ENCODE measurements at regions not wholly inside any gene's neighbourhood (a gene's known extent, or its start where the extent isn't known, plus 50 kb on each side); places are given as distances from the start of the nearest gene placed in this dataset.

DNA sequence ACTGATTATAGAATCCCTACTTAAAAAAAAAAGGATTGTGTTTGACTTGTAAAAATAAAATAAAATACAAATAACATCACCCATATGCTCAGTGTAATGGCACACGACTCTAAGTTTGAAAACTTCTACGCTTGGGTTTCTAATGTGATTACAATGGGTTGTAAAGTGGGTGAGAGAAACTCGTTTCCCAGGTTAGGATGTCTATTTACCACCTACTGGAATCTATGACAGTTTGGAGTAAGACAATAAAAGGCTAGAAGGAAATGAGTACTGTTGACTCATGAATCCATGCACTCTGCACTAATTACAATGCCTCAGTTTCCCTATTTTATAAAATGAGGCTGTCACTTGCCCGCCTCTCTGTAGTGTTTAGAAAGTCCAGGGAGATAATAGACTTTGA lies 204.0 kb upstream of the FOXN2 start:
- Histone ChIP-seq H2AFZ (ENCODE audit: low read length) (no peak overlapping the region), H3K4me2 (ENCODE audit: low read depth, low read length, poor library complexity, severe bottlenecking) (no peak overlapping the region), H3K4me1 (ENCODE audit: insufficient read depth, low read length, poor library complexity, severe bottlenecking) (peaks cover 15% of the 10 kb centered on the region), H3F3A (ENCODE audit: low read depth) (no peaks in the 10 kb centered on the region), H3K36me3 (ENCODE audit: insufficient read depth, low read length) (no peaks in the 10 kb centered on the region), H3K9ac (ENCODE audit: low read depth, low read length, poor library complexity, severe bottlenecking) (no peak overlapping the region), H4K20me1 (ENCODE audit: insufficient read depth, low read length, poor library complexity, severe bottlenecking) (no peaks in the 10 kb centered on the region), H3K9me3 (ENCODE audit: insufficient read depth, low read depth, low read length) (no peaks in the 10 kb centered on the region), H3K4me3 (ENCODE audit: low read length, poor library complexity, severe bottlenecking) (no peak overlapping the region), H3K9me2 (replicated peaks; ENCODE audit: low read depth, low read length) (no peaks in the 10 kb centered on the region), H3K27me3 (ENCODE audit: insufficient read depth, low read length, poor library complexity, severe bottlenecking) (no peaks in the 10 kb centered on the region), H3K79me2 (ENCODE audit: insufficient read depth, low read length) (no peaks in the 10 kb centered on the region)
- TF ChIP-seq, protein P1, sequence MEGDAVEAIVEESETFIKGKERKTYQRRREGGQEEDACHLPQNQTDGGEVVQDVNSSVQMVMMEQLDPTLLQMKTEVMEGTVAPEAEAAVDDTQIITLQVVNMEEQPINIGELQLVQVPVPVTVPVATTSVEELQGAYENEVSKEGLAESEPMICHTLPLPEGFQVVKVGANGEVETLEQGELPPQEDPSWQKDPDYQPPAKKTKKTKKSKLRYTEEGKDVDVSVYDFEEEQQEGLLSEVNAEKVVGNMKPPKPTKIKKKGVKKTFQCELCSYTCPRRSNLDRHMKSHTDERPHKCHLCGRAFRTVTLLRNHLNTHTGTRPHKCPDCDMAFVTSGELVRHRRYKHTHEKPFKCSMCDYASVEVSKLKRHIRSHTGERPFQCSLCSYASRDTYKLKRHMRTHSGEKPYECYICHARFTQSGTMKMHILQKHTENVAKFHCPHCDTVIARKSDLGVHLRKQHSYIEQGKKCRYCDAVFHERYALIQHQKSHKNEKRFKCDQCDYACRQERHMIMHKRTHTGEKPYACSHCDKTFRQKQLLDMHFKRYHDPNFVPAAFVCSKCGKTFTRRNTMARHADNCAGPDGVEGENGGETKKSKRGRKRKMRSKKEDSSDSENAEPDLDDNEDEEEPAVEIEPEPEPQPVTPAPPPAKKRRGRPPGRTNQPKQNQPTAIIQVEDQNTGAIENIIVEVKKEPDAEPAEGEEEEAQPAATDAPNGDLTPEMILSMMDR (conservative IDR thresholded peaks at IDR 0.05; ENCODE audit: low read length): no peak
- no peak for TF ChIP-seq EZH2phosphoT487 (IDR thresholded peaks at IDR 0.05; ENCODE audit: borderline replicate concordance)

DNA sequence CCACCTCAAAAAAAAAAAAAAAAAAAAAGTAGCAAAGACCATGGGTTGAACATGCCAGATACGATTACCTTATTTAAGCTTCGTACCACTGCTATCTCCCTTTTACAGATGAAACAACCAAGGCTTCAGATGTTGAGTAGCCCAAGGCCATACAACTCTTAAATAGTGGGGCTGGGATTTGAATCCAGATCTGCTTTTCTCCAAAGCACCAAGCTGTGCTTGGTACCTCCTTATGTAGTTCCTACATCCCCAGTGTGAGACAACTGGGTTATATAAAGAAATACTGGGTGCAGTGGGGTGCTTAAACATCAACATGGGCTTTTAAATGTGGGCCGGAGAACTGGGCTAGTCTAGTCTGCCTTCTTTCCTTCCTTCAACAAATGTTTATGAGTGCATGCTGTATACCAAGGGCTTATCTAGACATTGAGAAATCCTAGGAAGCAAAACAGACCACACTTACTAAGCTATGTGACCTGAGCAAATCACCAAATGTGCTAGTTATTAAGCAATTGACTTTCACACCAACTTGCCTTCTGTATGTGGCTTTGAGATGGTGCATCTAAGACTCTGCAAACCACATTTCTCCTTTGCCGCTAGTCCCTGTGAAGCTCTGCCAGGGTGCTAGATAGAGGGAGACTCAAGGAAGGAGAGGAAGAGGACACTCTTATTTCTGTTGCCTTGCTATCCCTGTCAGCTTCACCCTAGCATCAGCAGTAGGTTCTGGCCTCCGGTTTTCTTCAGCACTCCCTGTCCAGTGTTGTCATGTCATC lies 201.4 kb upstream of the FOXN2 start:
- peaks cover 5% of the 10 kb centered on the region for H3K4me1 ChIP-seq (ENCODE audit: insufficient read depth, low read length, poor library complexity, severe bottlenecking)
- TF ChIP-seq, protein P1 (conservative IDR thresholded peaks at IDR 0.05; ENCODE audit: low read length): no peak
- TF ChIP-seq EZH2phosphoT487 (IDR thresholded peaks at IDR 0.05; ENCODE audit: borderline replicate concordance): no peak
- no peaks in the 10 kb centered on the region for H4K20me1 ChIP-seq (ENCODE audit: insufficient read depth, low read length, poor library complexity, severe bottlenecking)
- no peaks in the 10 kb centered on the region for H3K79me2 ChIP-seq (ENCODE audit: insufficient read depth, low read length)
- H3F3A ChIP-seq (ENCODE audit: low read depth): no peaks in the 10 kb centered on the region
- H3K9me2 ChIP-seq (replicated peaks; ENCODE audit: low read depth, low read length): no peaks in the 10 kb centered on the region
- no peaks in the 10 kb centered on the region for H3K27me3 ChIP-seq (ENCODE audit: insufficient read depth, low read length, poor library complexity, severe bottlenecking)
- H3K4me2 ChIP-seq (ENCODE audit: low read depth, low read length, poor library complexity, severe bottlenecking): no peak overlapping the region
- no peaks in the 10 kb centered on the region for H3K36me3 ChIP-seq (ENCODE audit: insufficient read depth, low read length)
- no peak overlapping the region for H3K9ac ChIP-seq (ENCODE audit: low read depth, low read length, poor library complexity, severe bottlenecking)
- H3K9me3 ChIP-seq (ENCODE audit: insufficient read depth, low read depth, low read length): no peaks in the 10 kb centered on the region
- no peak overlapping the region for H3K4me3 ChIP-seq (ENCODE audit: low read length, poor library complexity, severe bottlenecking)
- H2AFZ ChIP-seq (ENCODE audit: low read length): no peak overlapping the region

DNA sequence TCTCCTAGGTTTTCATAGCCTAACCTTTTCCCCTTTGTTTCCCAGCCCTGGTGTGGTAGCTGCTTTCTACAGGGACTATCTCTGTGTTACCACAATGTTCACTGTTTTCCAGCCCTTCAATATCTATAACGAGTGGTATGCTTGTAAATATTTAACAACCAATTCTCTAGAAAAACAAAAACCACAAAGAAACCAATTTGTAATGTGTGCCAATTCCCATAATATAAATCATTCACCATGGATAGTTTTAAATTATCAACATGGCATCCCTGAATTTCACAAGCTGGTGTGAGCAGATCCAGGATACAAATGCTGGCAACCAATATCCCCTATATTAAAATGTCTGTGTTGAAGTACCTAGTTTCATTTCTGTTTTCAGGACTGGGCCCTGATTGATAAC lies 200.7 kb upstream of the FOXN2 start:
- no peak overlapping the region for H3K4me2 ChIP-seq (ENCODE audit: low read depth, low read length, poor library complexity, severe bottlenecking)
- no peaks in the 10 kb centered on the region for H3K9me3 ChIP-seq (ENCODE audit: insufficient read depth, low read depth, low read length)
- no peak overlapping the region for H3K9ac ChIP-seq (ENCODE audit: low read depth, low read length, poor library complexity, severe bottlenecking)
- H3K4me1 ChIP-seq (ENCODE audit: insufficient read depth, low read length, poor library complexity, severe bottlenecking): peaks cover 5% of the 10 kb centered on the region
- no peaks in the 10 kb centered on the region for H4K20me1 ChIP-seq (ENCODE audit: insufficient read depth, low read length, poor library complexity, severe bottlenecking)
- H3K4me3 ChIP-seq (ENCODE audit: low read length, poor library complexity, severe bottlenecking): no peak overlapping the region
- H2AFZ ChIP-seq (ENCODE audit: low read length): no peak overlapping the region
- H3F3A ChIP-seq (ENCODE audit: low read depth): no peaks in the 10 kb centered on the region
- no peaks in the 10 kb centered on the region for H3K36me3 ChIP-seq (ENCODE audit: insufficient read depth, low read length)
- no peaks in the 10 kb centered on the region for H3K9me2 ChIP-seq (replicated peaks; ENCODE audit: low read depth, low read length)
- no peak for TF ChIP-seq EZH2phosphoT487 (IDR thresholded peaks at IDR 0.05; ENCODE audit: borderline replicate concordance)
- TF ChIP-seq, protein P1 (conservative IDR thresholded peaks at IDR 0.05; ENCODE audit: low read length): no peak
- no peaks in the 10 kb centered on the region for H3K27me3 ChIP-seq (ENCODE audit: insufficient read depth, low read length, poor library complexity, severe bottlenecking)
- H3K79me2 ChIP-seq (ENCODE audit: insufficient read depth, low read length): no peaks in the 10 kb centered on the region
